Activated CD4-positive, alpha-beta T cell treated with anti-CD3 and anti-CD28 coated beads, Interleukin-2, amount 10 ng/mL, durations not matched to agents 7 days and 5 days (primary cell): ENCODE measurements at regions not wholly inside any gene's neighbourhood (a gene's known extent, or its start where the extent isn't known, plus 50 kb on each side); places are given as distances from the start of the nearest gene placed in this dataset.

Experiments
- CTCF ChIA-PET: fragments of 350-600 bp; sonication (Branson Sonifier 250); formaldehyde crosslinking; loops from one replicate; lab custom pipeline; 2021; ENCODE audit warnings: antibody characterized with exemption; lab: Charles Lee
- POLR2A ChIA-PET: fragments of 350-600 bp; sonication (Branson Sonifier 250); formaldehyde crosslinking; loops from one replicate; lab custom pipeline; 2021; ENCODE audit warnings: antibody characterized with exemption; lab: Charles Lee
- DNase-seq: peaks from one replicate; pipeline ENCODE4 v3.0.0-alpha.2; 2020
- H3K27ac Mint-ChIP-seq: one replicate; pipeline ENCODE4 v1.8.0; 2021; ENCODE audit warnings: mild to moderate bottlenecking, moderate library complexity, mixed read lengths
- H3K27me3 Mint-ChIP-seq: one replicate; pipeline ENCODE4 v1.8.0; 2021; ENCODE audit warnings: mixed read lengths
- H3K36me3 Mint-ChIP-seq: one replicate; pipeline ENCODE4 v1.8.0; 2021; ENCODE audit warnings: low read depth, mixed read lengths
- H3K4me1 Mint-ChIP-seq: one replicate; pipeline ENCODE4 v1.8.0; 2021; ENCODE audit warnings: mixed read lengths
- H3K4me3 Mint-ChIP-seq: one replicate; pipeline ENCODE4 v1.8.0; 2021; ENCODE audit warnings: mild to moderate bottlenecking, moderate library complexity, mixed read lengths
- H3K9me3 Mint-ChIP-seq: one replicate; pipeline ENCODE4 v1.8.0; 2021; ENCODE audit warnings: mixed read lengths

GRCh38 chr1:198809247-198809646 lies 170.4 kb downstream of the PTPRC start:
- no peak overlapping the region for H3K27ac Mint-ChIP-seq
- no peak for DNase-seq
- H3K27me3 Mint-ChIP-seq, result peaks cover 2% of the 10 kb centered on the region
- CTCF ChIA-PET, result interaction anchor here (0.8 to 1.3 kb wide), 2 partner anchors 14 to 16 kb away, joined by 3 to 4 read pairs; no protein-coding TSS in a partner anchor
- peaks cover 18% of the 10 kb centered on the region for H3K9me3 Mint-ChIP-seq
- peaks cover 7% of the 10 kb centered on the region for H3K36me3 Mint-ChIP-seq
- no peak overlapping the region for H3K4me3 Mint-ChIP-seq
- POLR2A ChIA-PET, result no interaction called here
- H3K4me1 Mint-ChIP-seq, result peaks cover 1% of the 10 kb centered on the region

GRCh38 chr1:198811449-198811848 lies 172.6 kb downstream of the PTPRC start:
- no peak for DNase-seq
- Mint-ChIP-seq H3K27ac (no peak overlapping the region), H3K36me3 (peaks cover 10% of the 10 kb centered on the region), H3K9me3 (peaks cover 29% of the 10 kb centered on the region), H3K4me1 (no peaks in the 10 kb centered on the region), H3K4me3 (no peak overlapping the region), H3K27me3 (peaks cover 2% of the 10 kb centered on the region)
- ChIA-PET CTCF (interaction anchor here (1.0 to 1.7 kb wide), 2 partner anchors 15 to 423 kb away, joined by 3 to 5 read pairs; no protein-coding TSS in a partner anchor), POLR2A (no interaction called here)

GRCh38 chr1:198823626-198824025 lies 184.8 kb downstream of the PTPRC start:
- CTCF ChIA-PET, result no interaction called here
- no peaks in the 10 kb centered on the region for H3K9me3 Mint-ChIP-seq

GRCh38 chr1:198825254-198825653 lies 186.4 kb downstream of the PTPRC start:
- no peak overlapping the region for H3K27ac Mint-ChIP-seq
- CTCF ChIA-PET, result interaction anchor here (0.5 to 2.0 kb wide), 5 partner anchors 11 to 288 kb away, joined by 3 to 7 read pairs (median 4); no protein-coding TSS in a partner anchor
- peaks cover 5% of the 10 kb centered on the region for H3K4me1 Mint-ChIP-seq
- H3K27me3 Mint-ChIP-seq, result no peaks in the 10 kb centered on the region
- no peak for DNase-seq
- no peaks in the 10 kb centered on the region for H3K9me3 Mint-ChIP-seq
- no peak overlapping the region for H3K4me3 Mint-ChIP-seq
- POLR2A ChIA-PET, result no interaction called here
- H3K36me3 Mint-ChIP-seq, result no peaks in the 10 kb centered on the region

More at GRCh38 chr1:198823626-198824025, 184.8 kb downstream of the PTPRC start:
- DNase-seq, result no peak
- H3K27me3 Mint-ChIP-seq, result no peaks in the 10 kb centered on the region
- POLR2A ChIA-PET, result no interaction called here
- no peaks in the 10 kb centered on the region for H3K36me3 Mint-ChIP-seq
- H3K27ac Mint-ChIP-seq, result no peak overlapping the region
- no peak overlapping the region for H3K4me3 Mint-ChIP-seq
- H3K4me1 Mint-ChIP-seq, result peaks cover 2% of the 10 kb centered on the region

GRCh38 chr1:198829356-198829755 lies 190.5 kb downstream of the PTPRC start:
- CTCF ChIA-PET, result interaction anchor here (1.3 kb wide), 1 partner anchor 10 kb away, joined by 5 read pairs; no protein-coding TSS in a partner anchor
- H3K27ac Mint-ChIP-seq, result no peak overlapping the region
- DNase-seq, result no peak
- POLR2A ChIA-PET, result no interaction called here
- H3K27me3 Mint-ChIP-seq, result no peaks in the 10 kb centered on the region
- no peak overlapping the region for H3K4me3 Mint-ChIP-seq
- peaks cover under 1% of the 10 kb centered on the region for H3K9me3 Mint-ChIP-seq
- peaks cover 2% of the 10 kb centered on the region for H3K36me3 Mint-ChIP-seq
- H3K4me1 Mint-ChIP-seq, result peaks cover 15% of the 10 kb centered on the region

- CTCF ChIA-PET, result interaction anchor here (1.3 kb wide), 1 partner anchor 10 kb away, joined by 5 read pairs; no protein-coding TSS in a partner anchor
- DNase-seq, result no peak
- H3K9me3 Mint-ChIP-seq, result peaks cover 3% of the 10 kb centered on the region
- H3K4me3 Mint-ChIP-seq, result no peak overlapping the region
- peaks cover 2% of the 10 kb centered on the region for H3K36me3 Mint-ChIP-seq
- POLR2A ChIA-PET, result no interaction called here
- H3K4me1 Mint-ChIP-seq, result peaks cover 15% of the 10 kb centered on the region
- peak overlapping the region; percentile 43 for H3K27ac Mint-ChIP-seq
- no peaks in the 10 kb centered on the region for H3K27me3 Mint-ChIP-seq
Observed at GRCh38 chr1:198829944-198830343, 191.1 kb downstream of the PTPRC start.

GRCh38 chr1:198830412-198830811 lies 191.6 kb downstream of the PTPRC start:
- Mint-ChIP-seq H3K4me3 (no peak overlapping the region), H3K9me3 (peaks cover 5% of the 10 kb centered on the region), H3K27ac (no peak overlapping the region), H3K27me3 (no peaks in the 10 kb centered on the region), H3K4me1 (peaks cover 15% of the 10 kb centered on the region), H3K36me3 (peaks cover 2% of the 10 kb centered on the region)
- CTCF ChIA-PET, result interaction anchor here (1.3 kb wide), 1 partner anchor 9 kb away, joined by 5 read pairs; no protein-coding TSS in a partner anchor
- no peak for DNase-seq
- POLR2A ChIA-PET, result no interaction called here

GRCh38 chr1:198833706-198834503 lies 195.1 kb downstream of the PTPRC start:
- CTCF ChIA-PET, result no interaction called here
- Mint-ChIP-seq H3K9me3 (peaks cover 5% of the 10 kb centered on the region), H3K27me3 (no peaks in the 10 kb centered on the region), H3K36me3 (peaks cover 4% of the 10 kb centered on the region), H3K27ac (no peak overlapping the region), H3K4me1 (peaks cover 15% of the 10 kb centered on the region), H3K4me3 (no peak overlapping the region)
- POLR2A ChIA-PET, result no interaction called here
- no peak for DNase-seq

- H3K27ac Mint-ChIP-seq, result no peak overlapping the region
- H3K4me3 Mint-ChIP-seq, result no peak overlapping the region
- peaks cover 14% of the 10 kb centered on the region for H3K36me3 Mint-ChIP-seq
- H3K9me3 Mint-ChIP-seq, result peaks cover 5% of the 10 kb centered on the region
- ChIA-PET CTCF (interaction anchor here (1.7 to 2.6 kb wide), 2 partner anchors 12 kb away, joined by 5 to 7 read pairs; no protein-coding TSS in a partner anchor), POLR2A (no interaction called here)
- no peak for DNase-seq
- no peaks in the 10 kb centered on the region for H3K4me1 Mint-ChIP-seq
- no peaks in the 10 kb centered on the region for H3K27me3 Mint-ChIP-seq
Observed at GRCh38 chr1:198837278-198838021, 198.6 kb downstream of the PTPRC start.

GRCh38 chr1:198838022-198838342 lies 199.1 kb downstream of the PTPRC start:
- Mint-ChIP-seq H3K36me3 (peaks cover 14% of the 10 kb centered on the region), H3K27me3 (no peaks in the 10 kb centered on the region), H3K4me3 (no peak overlapping the region), H3K27ac (no peak overlapping the region), H3K4me1 (no peaks in the 10 kb centered on the region), H3K9me3 (peaks cover 5% of the 10 kb centered on the region)
- CTCF ChIA-PET, result interaction anchor here (1.1 to 1.7 kb wide), 2 partner anchors 12 to 27 kb away, joined by 3 to 5 read pairs; no protein-coding TSS in a partner anchor
- POLR2A ChIA-PET, result no interaction called here
- no peak for DNase-seq

- H3K27me3 Mint-ChIP-seq, result no peaks in the 10 kb centered on the region
- POLR2A ChIA-PET, result no interaction called here
- CTCF ChIA-PET, result interaction anchor here (0.6 kb wide), 1 partner anchor 273 kb away, joined by 3 read pairs; no protein-coding TSS in a partner anchor
- DNase-seq, result no peak
- H3K4me3 Mint-ChIP-seq, result no peak overlapping the region
- H3K4me1 Mint-ChIP-seq, result no peaks in the 10 kb centered on the region
- H3K27ac Mint-ChIP-seq, result no peak overlapping the region
- H3K36me3 Mint-ChIP-seq, result peaks cover 31% of the 10 kb centered on the region
- no peaks in the 10 kb centered on the region for H3K9me3 Mint-ChIP-seq
Observed at GRCh38 chr1:198841477-198841876, 202.6 kb downstream of the PTPRC start.

- Mint-ChIP-seq H3K36me3 (peaks cover 41% of the 10 kb centered on the region), H3K4me1 (no peaks in the 10 kb centered on the region), H3K4me3 (no peak overlapping the region), H3K27ac (no peak overlapping the region), H3K9me3 (no peaks in the 10 kb centered on the region), H3K27me3 (no peaks in the 10 kb centered on the region)
- ChIA-PET POLR2A (no interaction called here), CTCF (interaction anchor here (0.5 to 0.6 kb wide), 2 partner anchors 137 to 1175 kb away, joined by 3 read pairs; no protein-coding TSS in a partner anchor)
- DNase-seq, result no peak
Observed at GRCh38 chr1:198842686-198843085, 203.8 kb downstream of the PTPRC start.

- H3K36me3 Mint-ChIP-seq, result peaks cover 55% of the 10 kb centered on the region
- ChIA-PET POLR2A (no interaction called here), CTCF (no interaction called here)
- DNase-seq, result no peak
- no peaks in the 10 kb centered on the region for H3K27me3 Mint-ChIP-seq
- no peak overlapping the region for H3K4me3 Mint-ChIP-seq
- no peaks in the 10 kb centered on the region for H3K9me3 Mint-ChIP-seq
- no peak overlapping the region for H3K27ac Mint-ChIP-seq
- H3K4me1 Mint-ChIP-seq, result peaks cover 1% of the 10 kb centered on the region
Observed at GRCh38 chr1:198845271-198845670, 206.4 kb downstream of the PTPRC start.
